ENCODE measurements at regions not wholly inside any gene's neighbourhood (a gene's known extent, or its start where the extent isn't known, plus 50 kb on each side); places are given as distances from the start of the nearest gene placed in this dataset.

DNA sequence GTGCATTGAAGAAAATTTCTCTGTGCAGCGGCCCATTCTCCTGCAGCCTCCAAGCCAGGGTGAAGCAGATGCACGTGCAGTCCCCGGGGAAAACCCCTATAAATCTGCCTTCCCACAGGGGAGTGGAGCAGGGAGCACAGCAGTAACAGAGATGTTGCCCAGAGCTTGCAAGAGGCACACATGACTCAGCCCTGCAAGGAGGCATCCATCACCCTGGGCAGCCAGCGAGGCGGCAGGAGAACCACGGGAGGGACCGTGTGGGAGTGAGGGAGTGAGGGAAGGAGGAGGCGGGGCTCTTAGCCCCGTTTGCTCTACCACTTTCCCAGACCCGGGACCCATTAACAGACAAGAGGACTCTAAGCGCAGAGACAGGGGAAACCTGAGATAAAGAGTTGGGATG, 96.2 kb upstream of the ARAP3 start:
- peak; percentile 70 for DNase-seq (ENCODE audit: low read depth)

DNA sequence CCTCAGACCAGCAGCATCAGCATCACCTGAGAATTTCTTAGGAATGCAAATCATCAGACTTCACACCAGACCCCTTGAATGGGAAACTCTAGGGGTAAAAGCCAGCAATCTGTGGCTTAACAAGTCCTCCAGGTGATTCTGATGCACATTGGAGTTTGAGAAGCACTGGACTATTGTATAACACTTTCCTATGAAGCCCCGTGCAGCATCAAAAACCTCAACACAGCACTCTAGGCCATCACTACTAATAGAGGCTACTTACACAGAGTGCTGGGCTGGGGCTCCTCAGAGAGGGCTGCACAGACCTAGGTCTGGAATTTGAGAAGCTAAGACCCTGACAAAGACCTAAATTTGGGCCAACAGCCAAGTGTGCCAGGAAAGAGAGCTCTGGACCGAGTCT, 95.7 kb upstream of the ARAP3 start:
- DNase-seq (ENCODE audit: low read depth) = no peak

DNA sequence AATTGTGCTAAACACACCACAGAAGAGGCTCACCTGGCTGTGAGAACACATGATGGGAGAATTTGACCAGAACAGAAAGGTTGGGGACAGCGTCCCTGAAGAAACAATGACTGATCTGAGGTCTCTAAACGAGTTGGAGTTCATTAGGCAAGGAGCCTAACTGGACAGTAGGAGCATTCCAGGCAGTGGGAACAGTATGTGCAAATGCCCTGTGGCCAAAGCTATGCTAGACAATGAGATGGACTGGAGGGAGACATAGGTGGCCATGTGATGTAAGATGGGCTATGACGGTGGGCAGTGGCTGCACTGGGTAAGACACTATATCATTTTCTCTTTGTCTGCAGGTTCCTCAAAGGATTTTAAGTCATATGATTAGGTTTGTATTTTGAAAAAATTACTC, 95.1 kb upstream of the ARAP3 start:
- DNase-seq (ENCODE audit: low read depth) = no peak

DNA sequence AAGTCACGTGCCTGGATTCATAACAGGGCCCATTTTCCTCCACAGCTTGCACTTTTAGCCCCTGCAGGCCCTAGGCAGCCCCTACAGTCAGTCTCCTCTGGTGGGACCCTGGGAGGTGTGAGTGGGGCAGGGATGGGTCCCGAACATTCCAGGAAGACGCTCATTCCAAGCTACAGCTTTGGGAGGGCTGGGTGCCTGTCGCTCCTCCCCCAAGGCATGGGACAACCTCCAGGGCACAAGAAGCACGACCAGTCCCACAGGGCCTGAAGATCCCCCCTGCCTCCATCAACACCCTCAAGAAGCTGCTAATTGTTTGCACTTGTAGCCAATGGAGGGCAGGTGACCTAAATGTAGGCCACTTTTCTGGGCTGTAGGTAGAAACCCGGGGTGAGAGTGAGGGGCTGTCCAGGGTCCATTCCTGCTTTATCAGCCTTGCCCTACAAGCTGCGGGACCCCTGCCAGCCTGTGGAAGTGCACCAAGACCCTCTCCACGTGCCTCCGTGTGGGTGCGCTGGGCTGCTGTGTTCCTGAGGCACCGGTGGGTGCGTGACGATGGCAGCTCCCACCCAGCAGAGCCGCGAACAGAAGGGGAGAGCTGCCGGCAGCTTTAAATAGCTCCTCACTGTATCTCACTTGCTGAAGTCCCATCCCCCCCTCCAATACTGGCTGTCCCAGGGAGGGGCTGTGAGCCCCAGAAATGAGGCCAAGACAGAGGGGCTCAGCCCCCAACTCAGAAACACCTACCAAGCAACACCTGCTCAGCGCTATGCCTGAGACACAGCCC, 91.9 kb upstream of the ARAP3 start:
- no peak for DNase-seq (ENCODE audit: low read depth)

DNA sequence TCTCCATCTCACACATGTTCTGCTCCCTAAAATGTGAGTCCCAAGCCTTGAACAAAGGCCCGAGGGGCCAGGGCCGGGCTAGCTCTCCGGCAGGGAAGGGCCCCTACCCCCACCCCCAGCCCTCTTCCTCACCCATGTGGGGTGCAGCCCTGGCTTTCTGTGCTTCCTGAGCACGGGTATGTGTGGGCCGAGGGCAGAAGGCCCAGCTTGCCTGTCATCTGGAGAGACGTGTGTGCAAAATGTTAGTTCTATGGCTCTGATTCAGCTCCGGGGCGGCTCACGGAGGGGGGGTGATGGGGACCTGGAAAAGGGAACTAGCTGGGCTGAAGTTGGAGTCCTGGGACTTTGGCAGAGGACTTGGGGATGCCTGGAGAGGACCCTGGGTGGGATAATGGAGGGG, 90.3 kb upstream of the ARAP3 start:
- no peak for DNase-seq (ENCODE audit: low read depth)

DNA sequence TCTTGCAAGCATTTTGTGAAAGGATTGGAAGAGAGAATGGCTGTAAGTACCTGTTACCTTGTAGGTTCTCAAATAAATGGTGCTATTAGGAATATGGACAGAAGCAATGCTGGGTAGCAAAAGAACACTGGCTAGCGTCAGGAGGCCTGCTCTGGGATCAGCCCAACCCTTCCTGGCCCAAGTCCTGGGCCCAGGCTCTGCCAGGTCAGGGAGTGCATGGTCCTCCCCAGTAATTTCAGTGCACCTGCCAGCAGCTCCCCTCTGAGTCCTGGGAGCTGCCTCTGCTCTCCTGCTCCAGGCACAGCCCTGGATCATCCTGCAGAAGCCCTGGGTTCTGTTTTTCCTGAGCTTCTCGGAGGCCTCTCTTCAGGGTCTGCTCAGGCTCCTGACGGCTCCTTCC, 89.5 kb upstream of the ARAP3 start:
- no peak for DNase-seq (ENCODE audit: low read depth)

DNA sequence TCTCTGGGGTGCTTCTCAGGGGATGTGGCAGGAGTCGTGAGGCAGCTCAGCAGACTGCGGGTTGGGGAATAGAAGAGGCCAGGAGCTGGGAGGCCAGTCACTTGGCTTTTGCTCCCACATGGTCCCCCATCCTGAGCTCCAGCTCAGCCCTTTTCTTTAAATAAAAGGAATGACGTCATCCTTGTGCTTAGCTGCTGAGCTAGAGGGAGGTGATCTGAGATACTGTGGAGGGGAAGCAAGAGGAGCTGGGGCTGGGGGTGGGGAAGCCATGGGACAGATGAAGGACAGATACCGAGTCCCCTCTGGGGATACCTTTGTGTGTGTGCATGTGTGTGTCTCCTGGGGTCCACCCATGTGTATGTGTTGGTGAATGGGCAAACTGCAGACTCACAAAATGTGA, 89.0 kb upstream of the ARAP3 start:
- no peak for DNase-seq (ENCODE audit: low read depth)

DNA sequence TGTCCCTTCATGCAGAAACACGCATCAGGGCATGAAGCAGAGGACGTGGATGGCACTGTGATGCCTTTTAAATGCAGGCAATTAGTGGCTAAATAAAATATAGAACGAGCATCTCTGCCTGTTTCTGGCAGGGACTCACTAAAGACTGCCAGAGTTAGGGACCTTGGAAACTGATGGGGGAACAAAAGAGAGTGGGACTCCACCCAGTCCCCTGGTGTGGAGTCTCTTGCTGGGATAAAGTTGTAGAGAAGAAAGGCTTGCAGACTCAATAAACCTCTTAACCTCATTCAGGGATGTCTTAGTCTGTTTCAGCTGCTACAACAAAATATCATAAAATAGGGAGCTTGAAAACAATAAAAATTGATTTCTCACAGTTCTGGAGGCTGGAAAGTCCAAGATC, 87.6 kb upstream of the ARAP3 start:
- no peak for DNase-seq (ENCODE audit: low read depth)

DNA sequence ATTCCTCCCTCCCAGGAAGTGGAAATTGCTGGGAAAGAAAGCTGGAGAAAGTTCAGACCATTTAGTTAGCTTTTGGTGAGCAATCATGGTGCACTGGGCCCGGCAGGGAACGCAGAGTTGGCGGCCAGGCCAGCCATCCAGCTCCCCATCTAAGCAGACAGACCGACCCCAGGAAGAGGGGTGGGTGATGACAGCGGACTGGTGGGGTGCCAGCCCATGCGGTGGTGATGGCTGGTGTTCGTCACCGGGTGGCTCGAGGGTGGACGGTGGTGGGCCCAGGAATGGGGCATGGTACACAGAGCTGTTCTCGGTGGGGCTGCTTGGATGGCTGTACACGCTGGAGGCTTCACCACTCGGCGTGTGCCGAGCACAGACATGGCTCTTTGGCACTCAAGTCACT, 85.6 kb upstream of the ARAP3 start:
- no peak for DNase-seq (ENCODE audit: low read depth)

DNA sequence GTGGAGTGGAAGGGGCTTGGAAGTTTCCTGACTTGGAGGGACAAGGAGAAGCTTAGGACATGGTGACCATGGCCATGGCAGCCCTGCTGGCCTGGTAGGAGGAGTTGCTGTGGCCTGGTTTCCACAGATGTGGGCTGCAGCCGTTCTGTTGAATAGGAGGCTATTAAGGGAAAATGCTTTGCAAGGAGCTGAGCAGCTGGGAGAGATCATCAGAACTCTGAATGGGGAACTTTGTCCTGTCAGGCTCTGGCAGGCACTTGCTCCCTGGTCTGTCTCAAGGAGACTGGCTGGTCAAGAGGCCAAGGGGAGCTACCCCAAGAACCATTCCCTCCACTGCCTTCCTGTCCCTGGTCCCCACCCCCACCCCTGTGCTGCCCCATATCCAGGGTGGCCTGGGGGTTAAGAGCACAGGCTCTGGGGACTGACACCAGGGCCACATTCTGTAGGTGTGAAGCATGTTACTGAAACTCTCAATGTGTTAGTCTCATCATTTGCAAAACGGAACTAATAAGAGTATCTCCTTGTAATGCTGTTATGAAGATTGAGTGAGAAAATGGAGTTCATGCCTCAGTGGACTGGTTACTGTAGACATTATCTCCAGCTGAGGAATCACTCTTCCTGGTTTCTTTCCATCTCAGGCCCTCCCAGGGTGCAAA, 84.0 kb upstream of the ARAP3 start:
- DNase-seq (ENCODE audit: low read depth) = no peak

DNA sequence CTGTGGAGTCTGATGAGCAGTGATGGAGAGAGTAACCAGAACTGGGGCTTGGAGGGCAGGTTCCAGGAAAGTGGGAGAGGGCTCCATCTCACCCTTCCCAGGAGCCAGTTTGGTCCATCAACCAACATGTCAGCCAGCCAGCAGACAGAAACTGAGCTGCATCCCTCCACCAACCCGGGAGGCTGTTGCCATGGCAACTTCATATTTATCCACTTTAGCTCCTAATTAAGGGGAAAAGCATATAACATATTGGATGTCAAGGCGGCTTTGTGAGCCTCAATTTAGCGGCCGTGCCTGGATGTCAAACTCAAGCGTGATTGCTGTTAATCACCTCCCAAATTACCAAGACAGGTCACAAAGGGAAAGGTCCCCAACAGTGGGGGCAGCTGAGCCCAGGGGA, 81.5 kb upstream of the ARAP3 start:
- no peak for DNase-seq (ENCODE audit: low read depth)

DNA sequence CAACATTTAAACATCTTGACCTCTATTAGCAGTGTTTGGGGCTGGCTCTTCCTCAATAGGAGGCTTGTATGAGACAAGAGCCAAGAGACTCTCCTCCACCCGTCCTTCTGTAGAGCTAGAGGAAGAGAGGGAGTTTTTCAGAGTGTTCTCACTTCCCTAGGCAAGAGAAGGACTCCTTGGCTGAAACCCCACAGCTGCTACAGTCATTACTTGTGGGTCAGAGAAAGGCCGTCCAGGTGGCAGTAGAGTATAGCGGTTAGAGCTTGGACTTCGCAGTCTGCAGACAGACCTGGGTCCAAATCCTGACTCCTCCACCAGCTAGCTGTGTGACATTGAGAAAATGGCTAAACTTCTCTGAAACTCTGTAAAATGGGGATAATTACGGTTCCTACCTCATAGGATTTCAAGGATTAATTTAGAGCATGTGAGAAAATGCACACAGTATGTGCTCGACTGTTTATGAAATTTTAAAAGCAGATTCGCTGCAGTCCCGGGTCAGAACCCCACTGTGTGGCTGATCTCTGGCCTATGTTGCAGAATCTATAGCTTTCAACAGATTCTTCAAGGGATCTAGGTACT, 80.8 kb upstream of the ARAP3 start:
- no peak for DNase-seq (ENCODE audit: low read depth)

DNA sequence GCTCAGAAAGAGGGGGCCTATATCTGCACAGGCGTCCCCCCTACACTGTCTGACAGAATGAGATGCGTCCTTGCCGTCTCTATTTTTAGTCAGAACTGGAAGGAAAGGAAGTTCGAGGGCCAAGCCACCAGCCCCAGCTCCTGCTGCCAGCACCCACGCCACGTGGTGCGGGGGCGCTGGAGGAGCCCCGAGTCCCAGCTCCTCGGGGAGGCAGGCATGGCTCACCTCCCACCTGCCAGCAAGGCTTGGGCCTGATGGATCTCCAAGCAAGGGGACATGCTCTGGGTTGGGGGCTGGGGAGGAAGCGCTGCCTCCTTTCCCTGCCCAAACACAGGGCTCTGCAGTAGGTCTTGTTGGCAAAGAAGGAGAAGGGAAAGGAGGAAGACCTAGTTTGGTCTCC, 80.3 kb upstream of the ARAP3 start:
- no peak for DNase-seq (ENCODE audit: low read depth)

DNA sequence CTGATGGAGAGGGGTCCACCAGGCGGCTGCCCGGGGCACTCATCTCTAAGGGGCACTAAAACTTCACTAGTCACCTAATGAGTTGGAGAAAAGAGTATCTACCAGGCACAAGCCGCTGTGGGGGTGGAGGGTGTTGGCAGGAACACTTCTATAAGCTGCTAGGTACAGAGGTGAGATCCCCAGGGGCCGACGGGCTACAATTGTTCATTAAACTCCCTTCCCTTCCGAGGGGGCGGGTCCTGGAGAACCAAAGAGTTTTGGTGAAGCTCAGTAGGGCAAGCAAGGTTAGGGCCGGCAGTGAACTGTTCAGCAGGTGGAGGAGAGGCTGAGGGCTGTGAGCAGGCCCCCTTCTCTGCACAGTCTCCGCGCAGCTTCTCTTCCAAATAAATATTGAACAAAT, 78.7 kb upstream of the ARAP3 start:
- DNase-seq (ENCODE audit: low read depth) = no peak

DNA sequence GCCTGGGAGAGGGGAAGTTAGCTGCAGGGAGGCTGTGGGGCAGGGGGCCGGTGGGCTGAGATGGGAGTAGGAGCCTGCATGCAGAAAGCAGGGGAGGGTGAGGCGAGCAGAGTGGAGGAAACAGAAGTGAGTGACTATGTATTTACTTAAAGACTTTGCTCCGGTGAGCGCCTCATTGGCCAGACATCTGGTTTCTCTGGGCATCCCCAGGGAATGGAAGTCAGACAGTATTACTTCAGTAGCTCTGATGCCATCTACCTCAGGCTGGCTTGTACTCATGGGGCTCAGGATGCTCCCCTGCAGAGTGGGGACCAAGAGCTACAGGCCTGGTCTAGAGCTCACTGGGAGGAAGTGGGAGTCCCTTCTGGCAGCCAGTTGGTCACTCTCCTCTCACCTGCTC, 78.2 kb upstream of the ARAP3 start:
- no peak for DNase-seq (ENCODE audit: low read depth)

DNA sequence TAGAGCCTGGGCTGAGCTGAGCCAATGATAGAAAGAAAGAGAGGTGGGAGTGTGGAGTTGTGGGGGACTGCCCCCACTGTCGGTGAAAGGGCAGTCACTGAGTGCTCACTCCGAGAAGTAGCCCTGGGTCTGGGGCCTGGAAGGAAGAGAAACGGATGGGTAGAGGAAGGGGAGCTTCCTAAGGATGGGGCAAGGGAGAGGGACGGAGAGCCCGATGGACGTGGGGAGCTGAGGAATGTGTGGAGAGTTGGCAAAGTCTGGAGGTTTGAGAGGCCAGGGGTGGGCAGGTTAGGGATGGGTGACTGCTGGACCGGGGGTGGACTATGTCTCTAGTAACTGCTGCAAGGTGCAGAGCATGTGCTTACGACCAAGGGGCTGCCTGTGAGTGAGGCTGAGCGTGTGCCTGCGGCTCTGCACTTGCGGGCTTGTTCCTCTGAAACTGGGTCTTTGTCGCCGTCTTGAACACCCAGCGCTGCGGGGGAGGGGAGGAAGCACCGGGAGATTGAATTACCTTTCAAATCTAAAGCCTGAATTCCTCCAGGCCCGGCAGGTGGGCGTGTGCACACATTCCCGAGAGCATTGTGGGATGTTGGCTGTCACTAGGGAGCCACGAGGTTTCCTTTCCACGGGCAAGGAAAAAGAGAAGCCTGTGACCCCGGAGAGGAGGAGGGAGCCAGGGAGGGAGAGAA, 76.4 kb upstream of the ARAP3 start:
- DNase-seq (ENCODE audit: low read depth) = no peak

DNA sequence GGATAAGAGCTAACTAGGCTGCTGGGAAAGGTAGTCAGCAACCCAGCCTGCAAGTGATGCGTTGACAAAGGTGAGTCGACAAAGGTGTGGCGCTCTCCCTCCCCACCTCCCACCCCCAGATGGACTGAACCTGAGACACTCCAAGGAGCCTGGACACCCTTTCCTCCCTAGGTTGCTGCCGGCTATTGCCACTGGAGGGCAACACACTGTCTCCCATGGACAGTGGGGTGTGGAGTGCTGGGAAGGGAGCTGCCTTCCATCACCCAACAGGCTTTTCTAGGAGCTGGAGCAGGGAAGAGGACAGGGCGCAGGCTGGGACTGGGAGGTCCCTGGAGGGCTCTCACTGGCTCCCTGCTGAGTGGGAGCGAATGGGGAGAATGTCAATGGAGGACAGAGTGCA, 75.4 kb upstream of the ARAP3 start:
- peak; percentile 19 for DNase-seq (ENCODE audit: low read depth)

DNA sequence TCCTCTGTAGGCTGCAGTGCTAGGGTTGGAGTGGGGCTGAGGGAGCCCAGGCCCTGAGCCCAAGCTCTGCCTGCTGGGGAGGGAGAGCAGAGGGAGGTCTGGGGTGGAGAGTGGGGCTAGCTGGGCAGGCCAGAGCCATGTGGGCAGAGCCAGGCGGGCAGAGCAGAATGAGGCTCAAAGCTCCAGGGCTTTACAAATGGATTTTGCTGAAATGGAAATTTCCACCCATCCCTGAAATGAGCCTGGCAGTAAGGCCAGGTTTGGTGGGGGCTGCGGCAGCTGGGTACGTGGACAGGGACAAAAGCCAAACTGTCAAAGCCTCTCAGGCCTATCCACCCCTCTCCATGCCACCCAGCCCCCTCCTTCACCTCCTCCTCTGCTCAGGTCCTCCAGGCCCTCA, 74.2 kb upstream of the ARAP3 start:
- no peak for DNase-seq (ENCODE audit: low read depth)

DNA sequence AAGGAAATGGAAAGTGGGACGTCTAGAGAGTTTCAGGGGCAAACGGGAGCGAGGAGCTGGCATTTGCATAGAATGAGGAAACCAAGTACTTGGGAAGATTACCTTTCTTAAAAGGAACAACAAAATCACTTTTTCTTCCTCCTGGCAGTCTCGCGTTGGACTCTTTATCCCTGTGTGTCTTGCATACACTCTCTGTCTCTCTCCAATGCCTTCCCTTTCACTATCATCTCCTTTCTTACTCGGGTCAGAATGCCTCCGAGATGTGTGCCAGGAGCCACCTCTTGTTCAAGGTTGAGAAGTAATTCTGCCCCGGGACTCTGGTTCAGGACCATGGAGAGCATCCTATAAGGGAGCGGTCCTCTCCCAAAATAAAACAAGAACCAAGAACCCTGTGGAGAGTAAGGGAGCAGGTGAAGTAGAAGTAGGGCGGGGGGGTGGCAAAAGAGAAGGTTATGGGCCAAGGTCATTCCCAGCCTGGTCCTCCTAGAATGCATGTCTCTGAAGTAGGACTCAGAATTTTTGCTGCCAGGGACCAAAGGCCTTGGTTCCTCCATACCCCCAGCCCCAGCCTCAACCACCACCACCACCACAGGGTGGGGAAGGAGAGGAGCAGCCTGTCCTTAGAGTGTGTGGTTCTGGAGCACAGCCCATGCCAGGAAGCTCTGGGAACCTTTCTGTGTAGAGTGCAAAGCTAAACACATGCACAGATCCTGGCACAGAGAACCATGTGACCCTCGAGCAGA, 72.1 kb upstream of the ARAP3 start:
- DNase-seq (ENCODE audit: low read depth) = peak; percentile 33

DNA sequence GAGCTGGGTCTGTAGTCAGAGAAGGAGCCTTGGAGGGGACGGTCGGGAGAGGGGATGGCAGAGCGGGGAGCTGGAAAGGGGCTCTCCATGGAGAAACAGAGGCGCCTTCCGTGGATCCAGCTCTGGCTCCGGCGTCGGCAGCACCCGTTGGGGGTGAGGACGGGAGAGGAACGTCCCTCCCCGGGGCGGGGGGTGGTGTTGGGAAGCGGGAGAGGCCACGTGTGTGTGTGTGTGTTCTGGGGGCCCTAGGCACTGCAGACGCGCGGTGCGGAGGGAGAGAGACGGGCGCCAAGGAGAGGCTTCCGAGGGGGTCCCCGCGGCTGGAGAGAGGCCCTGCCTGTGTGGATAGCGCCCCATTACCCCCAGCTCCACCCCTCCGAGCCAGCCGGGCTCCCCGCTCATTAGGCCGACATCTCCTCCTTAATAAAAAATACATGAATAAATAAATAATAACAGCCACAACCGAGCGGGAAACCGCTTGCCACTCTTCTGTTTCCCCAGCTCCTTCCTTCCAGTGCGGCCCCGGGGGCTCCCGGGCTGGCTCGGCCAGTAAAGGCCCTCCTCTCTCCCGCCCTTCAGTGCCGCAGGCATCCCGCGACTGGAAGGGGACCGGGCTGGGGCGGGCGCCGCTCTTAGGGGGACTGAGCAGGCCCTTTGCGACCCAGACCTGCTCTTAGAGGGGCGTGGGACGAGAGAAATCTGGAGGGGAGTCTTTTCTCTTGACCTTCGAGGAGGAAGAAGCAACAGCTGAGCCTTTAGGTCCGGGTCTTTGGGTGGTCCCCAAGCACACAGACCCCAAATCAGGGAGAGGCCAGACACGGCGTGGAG, 71.3 kb upstream of the ARAP3 start:
- DNase-seq (ENCODE audit: low read depth) = no peak
